Tibial nerve (tissue), 4 donors: ENCODE measurements at regions not wholly inside any gene's neighbourhood (a gene's known extent, or its start where the extent isn't known, plus 50 kb on each side); places are given as distances from the start of the nearest gene placed in this dataset.

Experiments used
- DNase-seq, 2 donors: peaks; one replicate each; pipeline ENCODE4 v3.0.0-alpha.2; 2019; ENCODE audit warnings: low spot score in 2 of 2
- H3K27ac ChIP-seq, 4 donors: fragments of 200-600 bp; sonication (generic) in 3 of 4; one replicate each; pipeline ENCODE4 v1.5.1; 2017 to 2019; ENCODE audit warnings: mild to moderate bottlenecking in 1 of 4
- H3K27me3 ChIP-seq, 2 donors: fragments of 200-600 bp; sonication (generic) in 1 of 2; one replicate each; pipeline versions ENCODE4 v1.5.1 to v1.6.0; 2017 to 2019
- H3K36me3 ChIP-seq, 3 donors: fragments of 200-600 bp; sonication (generic); one replicate each; pipeline ENCODE4 v1.5.1; 2018 to 2019
- H3K4me1 ChIP-seq, 4 donors: fragments of 200-600 bp; sonication (generic) in 3 of 4; one replicate each; pipeline ENCODE4 v1.5.1; 2017 to 2019
- H3K4me3 ChIP-seq, 4 donors: fragments of 200-600 bp; sonication (generic) in 3 of 4; one replicate each; pipeline ENCODE4 v1.5.1; 2017 to 2019; ENCODE audit warnings: mild to moderate bottlenecking in 1 of 4, moderate library complexity in 1 of 4
- H3K9me3 ChIP-seq, 4 donors: fragments of 200-600 bp; sonication (generic) in 3 of 4; one replicate each; pipeline ENCODE4 v1.5.1; 2017 to 2019
- CTCF ChIP-seq, 5 experiments: fragments of 200-600 bp in 3 of 5; fragments of 450-650 bp in 2 of 5; sonication (generic) in 3 of 5; IDR thresholded peaks; one replicate each; pipeline ENCODE4 v1.5.1; 2016 to 2019; ENCODE audit warnings: antibody characterized with exemption in 5 of 5, mild to moderate bottlenecking in 3 of 5, moderate library complexity in 2 of 5
- EP300 ChIP-seq, 2 donors: sonication (generic); formaldehyde crosslinking; IDR thresholded peaks; one replicate each; pipeline ENCODE4 v1.6.1; 2017; ENCODE audit warnings: antibody characterized with exemption in 2 of 2, mild to moderate bottlenecking in 1 of 2
- POLR2A ChIP-seq, 2 donors: fragments of 450-650 bp; IDR thresholded peaks; one replicate each; pipeline ENCODE4 v1.6.1; 2017; ENCODE audit warnings: antibody characterized with exemption in 2 of 2, mild to moderate bottlenecking in 2 of 2, moderate library complexity in 2 of 2
- WGBS, 2 donors: methylation state at CpG; one replicate each; pipeline ENCODE4 v1.1.5; 2018; 5-methylcytosine and 5-hydroxymethylcytosine counted together

GRCh38 chr13:111955412-111956065 lies 111.4 kb upstream of the SOX1 start:
- Histone ChIP-seq H3K27me3 (no peaks in the 10 kb centered on the region), H3K9me3 (peaks cover 0 to 12% (median 0%) of the 10 kb centered on the region in 4 donors), H3K4me3 (no peak overlapping the region), H3K4me1 (no peaks in the 10 kb centered on the region), H3K36me3 (no peaks in the 10 kb centered on the region), H3K27ac (no peak overlapping the region)
- no peak for DNase-seq
- 82 to 85% methylated on average over 27 of the region's 27 CpGs for WGBS, 2 donors
- TF ChIP-seq CTCF (IDR thresholded peaks at IDR 0.05) (no peak), POLR2A (IDR thresholded peaks at IDR 0.05) (no peak), EP300 (IDR thresholded peaks at IDR 0.05) (no peak)

- no peak for DNase-seq
- Histone ChIP-seq H3K4me3 (no peak overlapping the region), H3K27me3 (no peaks in the 10 kb centered on the region), H3K4me1 (no peaks in the 10 kb centered on the region), H3K36me3 (no peaks in the 10 kb centered on the region), H3K9me3 (peaks cover 0 to 3% (median 0%) of the 10 kb centered on the region in 4 donors), H3K27ac (no peak overlapping the region)
- no peak for TF ChIP-seq EP300 (IDR thresholded peaks at IDR 0.05)
- no peak for TF ChIP-seq CTCF (IDR thresholded peaks at IDR 0.05)
- TF ChIP-seq POLR2A (IDR thresholded peaks at IDR 0.05), result no peak
- 91 to 92% methylated on average over 59 of the region's 59 CpGs for WGBS, 2 donors
Measured at GRCh38 chr13:111956261-111957151, 110.4 kb upstream of the SOX1 start.

GRCh38 chr13:111957913-111958450 lies 109.0 kb upstream of the SOX1 start:
- no peak for DNase-seq
- TF ChIP-seq EP300 (IDR thresholded peaks at IDR 0.05) (no peak), POLR2A (IDR thresholded peaks at IDR 0.05) (no peak), CTCF (IDR thresholded peaks at IDR 0.05) (no peak)
- H3K27me3 ChIP-seq, result no peaks in the 10 kb centered on the region
- WGBS, 2 donors, result 53 to 59% methylated on average over 14 of the region's 14 CpGs
- H3K4me3 ChIP-seq, result no peak overlapping the region
- H3K36me3 ChIP-seq, result no peaks in the 10 kb centered on the region
- H3K27ac ChIP-seq, result no peak overlapping the region
- peaks cover 0 to 3% (median 0%) of the 10 kb centered on the region in 4 donors for H3K9me3 ChIP-seq
- no peaks in the 10 kb centered on the region for H3K4me1 ChIP-seq

- 68 to 72% methylated on average over 11 of the region's 11 CpGs for WGBS, 2 donors
- no peak for DNase-seq
- TF ChIP-seq POLR2A (IDR thresholded peaks at IDR 0.05) (no peak), EP300 (IDR thresholded peaks at IDR 0.05) (no peak), CTCF (IDR thresholded peaks at IDR 0.05) (no peak)
Measured at GRCh38 chr13:111958612-111959395, 108.1 kb upstream of the SOX1 start.

More at GRCh38 chr13:111958612-111959395, 108.1 kb upstream of the SOX1 start:
- Histone ChIP-seq H3K36me3 (no peaks in the 10 kb centered on the region), H3K27ac (no peak overlapping the region), H3K4me3 (no peak overlapping the region), H3K9me3 (peaks cover 0 to 3% (median 0%) of the 10 kb centered on the region in 4 donors), H3K4me1 (no peaks in the 10 kb centered on the region), H3K27me3 (no peaks in the 10 kb centered on the region)
